Fibroblast of lung (primary cell): ENCODE measurements at regions not wholly inside any gene's neighbourhood (a gene's known extent, or its start where the extent isn't known, plus 50 kb on each side); places are given as distances from the start of the nearest gene placed in this dataset.

ENCODE experiments used
- EZH2 ChIP-seq: IDR thresholded peaks from 2 replicates; pipeline ENCODE4 v1.5.1; 2012; ENCODE audit warnings: low read length, control low read depth, mild to moderate bottlenecking; ENCODE audit errors: missing control alignments
- TF ChIP-seq, protein P1 (sequence below), 2 donors: IDR thresholded peaks in 1 of 2; conservative IDR thresholded peaks in 1 of 2; 1 replicate in 1 of 2; 2 replicates in 1 of 2; pipeline ENCODE4 v1.5.1; 2011 to 2012; ENCODE audit warnings: low read length in 2 of 2, control low read depth in 1 of 2, inconsistent platforms in 1 of 2, low read depth in 1 of 2, mild to moderate bottlenecking in 1 of 2

DNA sequence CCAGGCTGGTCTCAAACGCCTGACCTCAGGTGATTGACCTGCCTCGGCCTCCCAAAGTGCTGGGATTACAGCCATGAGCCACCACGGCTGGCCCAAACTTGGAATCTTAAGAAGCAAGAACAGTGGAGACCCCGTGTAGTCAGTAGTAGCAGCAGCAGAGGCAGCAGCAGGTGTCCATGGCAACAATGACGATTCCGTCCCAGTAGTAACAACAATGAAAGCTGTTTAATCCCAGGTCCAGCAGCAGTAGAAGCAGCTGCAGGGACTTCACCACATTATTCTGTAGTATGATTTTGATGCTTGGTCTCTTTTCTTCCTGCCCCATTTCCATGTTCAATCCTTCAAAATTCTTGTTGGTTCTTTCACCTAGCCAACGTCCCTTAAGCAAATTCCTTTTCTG is 69.6 kb upstream of the KCTD3 start:
- TF ChIP-seq, protein P1, sequence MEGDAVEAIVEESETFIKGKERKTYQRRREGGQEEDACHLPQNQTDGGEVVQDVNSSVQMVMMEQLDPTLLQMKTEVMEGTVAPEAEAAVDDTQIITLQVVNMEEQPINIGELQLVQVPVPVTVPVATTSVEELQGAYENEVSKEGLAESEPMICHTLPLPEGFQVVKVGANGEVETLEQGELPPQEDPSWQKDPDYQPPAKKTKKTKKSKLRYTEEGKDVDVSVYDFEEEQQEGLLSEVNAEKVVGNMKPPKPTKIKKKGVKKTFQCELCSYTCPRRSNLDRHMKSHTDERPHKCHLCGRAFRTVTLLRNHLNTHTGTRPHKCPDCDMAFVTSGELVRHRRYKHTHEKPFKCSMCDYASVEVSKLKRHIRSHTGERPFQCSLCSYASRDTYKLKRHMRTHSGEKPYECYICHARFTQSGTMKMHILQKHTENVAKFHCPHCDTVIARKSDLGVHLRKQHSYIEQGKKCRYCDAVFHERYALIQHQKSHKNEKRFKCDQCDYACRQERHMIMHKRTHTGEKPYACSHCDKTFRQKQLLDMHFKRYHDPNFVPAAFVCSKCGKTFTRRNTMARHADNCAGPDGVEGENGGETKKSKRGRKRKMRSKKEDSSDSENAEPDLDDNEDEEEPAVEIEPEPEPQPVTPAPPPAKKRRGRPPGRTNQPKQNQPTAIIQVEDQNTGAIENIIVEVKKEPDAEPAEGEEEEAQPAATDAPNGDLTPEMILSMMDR (conservative IDR thresholded peaks at IDR 0.05 in 1 of 2, IDR thresholded peaks at IDR 0.05 in 1 of 2; ENCODE audit: low read depth in 1 of 2, low read length in 2 of 2) = no peak
- TF ChIP-seq EZH2 = no peak
